ENCODE measurements at regions not wholly inside any gene's neighbourhood (a gene's known extent, or its start where the extent isn't known, plus 50 kb on each side); places are given as distances from the start of the nearest gene placed in this dataset.
"Not testable (repeated sequence)": the region's sequence is repeated elsewhere in the genome, so short reads cannot be mapped to it uniquely, and the experiment has no call there.

DNA sequence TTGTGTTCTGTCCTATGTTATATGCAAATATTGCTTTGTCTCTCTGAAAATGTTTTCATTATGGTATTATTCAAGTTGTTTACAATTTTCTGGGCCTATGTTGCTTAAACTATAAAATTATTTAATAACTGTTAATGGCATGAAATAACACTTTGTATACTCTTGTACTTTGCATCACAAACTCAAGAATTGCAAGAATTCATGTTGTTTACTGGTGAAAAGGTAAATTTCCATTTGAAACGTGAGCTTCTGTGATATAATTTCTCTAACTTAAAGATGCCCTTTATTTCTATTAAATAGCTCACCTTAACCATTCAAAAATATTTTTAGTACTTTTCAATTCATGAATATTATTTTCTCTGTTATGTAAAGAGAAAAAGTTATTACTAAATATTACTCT lies 1504.2 kb downstream of the SUCLG1 start:
- ATAC-seq, result no peak
- Mint-ChIP-seq H3K27me3 (no peaks in the 10 kb centered on the region), H3K27ac (no peak overlapping the region), H3K36me3 (ENCODE audit: low read depth) (no peaks in the 10 kb centered on the region), H3K4me1 (ENCODE audit: low read depth) (no peaks in the 10 kb centered on the region), H3K4me3 (no peak overlapping the region), H3K9me3 (no peaks in the 10 kb centered on the region)
- ChIA-PET POLR2A (no interaction called here), CTCF (no interaction called here)
- intact Hi-C loops (cut with micrococcal nuclease), result no loop called here
- DNase-seq, result no peak
- TF ChIP-seq, protein P1, sequence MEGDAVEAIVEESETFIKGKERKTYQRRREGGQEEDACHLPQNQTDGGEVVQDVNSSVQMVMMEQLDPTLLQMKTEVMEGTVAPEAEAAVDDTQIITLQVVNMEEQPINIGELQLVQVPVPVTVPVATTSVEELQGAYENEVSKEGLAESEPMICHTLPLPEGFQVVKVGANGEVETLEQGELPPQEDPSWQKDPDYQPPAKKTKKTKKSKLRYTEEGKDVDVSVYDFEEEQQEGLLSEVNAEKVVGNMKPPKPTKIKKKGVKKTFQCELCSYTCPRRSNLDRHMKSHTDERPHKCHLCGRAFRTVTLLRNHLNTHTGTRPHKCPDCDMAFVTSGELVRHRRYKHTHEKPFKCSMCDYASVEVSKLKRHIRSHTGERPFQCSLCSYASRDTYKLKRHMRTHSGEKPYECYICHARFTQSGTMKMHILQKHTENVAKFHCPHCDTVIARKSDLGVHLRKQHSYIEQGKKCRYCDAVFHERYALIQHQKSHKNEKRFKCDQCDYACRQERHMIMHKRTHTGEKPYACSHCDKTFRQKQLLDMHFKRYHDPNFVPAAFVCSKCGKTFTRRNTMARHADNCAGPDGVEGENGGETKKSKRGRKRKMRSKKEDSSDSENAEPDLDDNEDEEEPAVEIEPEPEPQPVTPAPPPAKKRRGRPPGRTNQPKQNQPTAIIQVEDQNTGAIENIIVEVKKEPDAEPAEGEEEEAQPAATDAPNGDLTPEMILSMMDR (IDR thresholded peaks at IDR 0.05), result no peak

DNA sequence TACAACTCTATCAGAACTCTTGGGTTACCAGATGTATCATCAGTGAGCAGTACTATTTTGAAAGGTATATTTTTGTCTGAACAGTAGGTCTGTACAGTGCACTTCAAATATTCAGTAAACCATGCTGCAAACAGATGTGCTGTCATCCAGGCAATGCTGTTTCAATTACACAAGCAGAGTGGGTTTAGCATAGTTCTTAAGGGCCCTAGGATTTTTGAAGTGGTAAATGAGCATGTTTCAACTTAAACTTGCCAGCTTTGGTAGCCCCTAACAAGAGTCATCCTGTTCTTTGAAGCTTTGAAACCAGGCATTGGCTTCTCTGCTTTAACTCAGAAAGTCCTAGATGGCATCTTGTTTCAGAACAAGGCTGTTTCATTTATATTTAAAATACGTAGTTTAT lies 1519.9 kb downstream of the SUCLG1 start:
- no peak for DNase-seq
- intact Hi-C loops (cut with micrococcal nuclease), result no loop called here
- TF ChIP-seq, protein P1 (IDR thresholded peaks at IDR 0.05), result no peak
- ATAC-seq, result no peak
- no peaks in the 10 kb centered on the region for H3K27me3 Mint-ChIP-seq
- POLR2A ChIA-PET, result no interaction called here
- no peak overlapping the region for H3K27ac Mint-ChIP-seq
- no peaks in the 10 kb centered on the region for H3K4me1 Mint-ChIP-seq (ENCODE audit: low read depth)
- no peak overlapping the region for H3K4me3 Mint-ChIP-seq
- CTCF ChIA-PET, result no interaction called here
- no peaks in the 10 kb centered on the region for H3K36me3 Mint-ChIP-seq (ENCODE audit: low read depth)
- H3K9me3 Mint-ChIP-seq, result peaks cover 9% of the 10 kb centered on the region

DNA sequence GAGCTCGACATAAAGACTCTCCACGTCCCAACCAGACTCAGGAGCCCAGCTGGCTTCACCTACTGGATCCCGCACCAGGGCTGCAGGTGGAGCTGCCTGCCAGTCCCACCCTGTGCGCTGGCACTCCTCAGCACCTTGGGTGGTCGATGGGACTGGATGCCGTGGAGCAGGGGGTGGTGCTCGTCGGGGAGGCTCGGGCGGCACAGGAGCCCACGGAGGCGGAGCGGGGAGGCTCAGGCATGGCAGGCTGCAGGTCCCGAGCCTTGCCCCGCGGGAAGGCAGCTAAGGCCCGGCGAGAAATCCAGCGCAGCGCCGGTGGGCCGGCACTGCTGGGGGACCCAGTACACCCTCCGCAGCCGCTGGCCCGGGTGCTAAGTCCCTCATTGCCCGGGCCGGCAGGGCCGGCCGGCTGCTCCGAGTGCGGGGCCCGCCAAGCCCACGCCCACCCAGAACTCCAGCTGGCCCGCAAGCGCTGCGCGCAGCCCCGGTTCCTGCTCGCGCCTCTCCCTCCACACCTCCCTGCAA lies 1520.7 kb downstream of the SUCLG1 start:
- H3K36me3 Mint-ChIP-seq (ENCODE audit: low read depth); H3K9me3 Mint-ChIP-seq; CTCF ChIA-PET; intact Hi-C loops (cut with micrococcal nuclease); H3K27ac Mint-ChIP-seq; ATAC-seq; H3K4me1 Mint-ChIP-seq (ENCODE audit: low read depth); POLR2A ChIA-PET; H3K27me3 Mint-ChIP-seq; DNase-seq; H3K4me3 Mint-ChIP-seq: not testable (repeated sequence)

DNA sequence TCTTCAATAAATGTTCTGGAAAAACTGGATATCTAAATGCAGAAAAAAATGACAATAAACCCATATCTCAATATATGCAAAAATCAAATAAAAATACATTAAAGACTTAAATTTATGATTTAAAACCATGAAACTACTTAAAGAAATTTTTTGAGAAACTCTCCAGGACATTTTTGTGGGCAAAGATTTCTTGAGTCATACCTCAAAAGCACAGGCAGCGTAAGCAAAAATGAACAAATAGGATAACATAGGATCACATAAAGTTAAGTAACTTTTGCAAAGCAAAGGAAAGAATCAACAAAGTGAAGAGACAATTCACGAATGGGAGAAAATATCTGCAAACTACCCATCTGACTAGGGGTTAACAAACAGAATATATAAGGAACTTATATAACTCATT lies 1545.5 kb downstream of the SUCLG1 start:
- Mint-ChIP-seq H3K4me1 (ENCODE audit: low read depth) (no peaks in the 10 kb centered on the region), H3K36me3 (ENCODE audit: low read depth) (no peaks in the 10 kb centered on the region), H3K27ac (no peak overlapping the region), H3K4me3 (no peak overlapping the region), H3K9me3 (peaks cover 4% of the 10 kb centered on the region), H3K27me3 (no peaks in the 10 kb centered on the region)
- POLR2A ChIA-PET, result no interaction called here
- CTCF ChIA-PET, result no interaction called here
- intact Hi-C loops (cut with micrococcal nuclease), result no loop called here
- no peak for ATAC-seq
- no peak for DNase-seq
- TF ChIP-seq, protein P1 (IDR thresholded peaks at IDR 0.05), result no peak

DNA sequence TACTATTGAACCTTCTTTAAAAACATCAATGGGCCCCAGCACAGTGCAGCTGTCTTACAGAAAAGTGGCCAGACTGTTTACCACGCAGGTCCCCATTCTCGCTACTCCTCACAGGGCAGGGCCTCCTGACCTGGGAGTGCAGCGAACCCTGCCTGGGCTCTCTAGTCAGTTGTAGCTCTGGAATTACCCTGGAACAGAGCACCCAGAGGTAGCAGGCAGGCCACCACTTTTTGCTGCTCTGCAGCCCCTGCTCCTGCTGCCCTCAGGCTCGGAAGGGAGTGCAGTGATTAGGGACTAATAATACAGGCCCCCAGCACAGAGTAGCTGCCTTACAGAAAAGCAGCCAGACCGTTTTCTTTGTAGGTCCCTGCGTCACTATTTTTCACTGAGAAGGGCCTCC lies 1563.0 kb downstream of the SUCLG1 start:
- TF ChIP-seq, protein P1 (IDR thresholded peaks at IDR 0.05), result no peak
- Mint-ChIP-seq H3K9me3 (peaks cover 6% of the 10 kb centered on the region), H3K4me1 (ENCODE audit: low read depth) (no peaks in the 10 kb centered on the region), H3K36me3 (ENCODE audit: low read depth) (no peaks in the 10 kb centered on the region), H3K4me3 (no peak overlapping the region), H3K27ac (no peak overlapping the region), H3K27me3 (no peaks in the 10 kb centered on the region)
- DNase-seq (no peak), ATAC-seq (no peak)
- ChIA-PET POLR2A (no interaction called here), CTCF (no interaction called here)
- intact Hi-C loops (cut with micrococcal nuclease), result no loop called here

DNA sequence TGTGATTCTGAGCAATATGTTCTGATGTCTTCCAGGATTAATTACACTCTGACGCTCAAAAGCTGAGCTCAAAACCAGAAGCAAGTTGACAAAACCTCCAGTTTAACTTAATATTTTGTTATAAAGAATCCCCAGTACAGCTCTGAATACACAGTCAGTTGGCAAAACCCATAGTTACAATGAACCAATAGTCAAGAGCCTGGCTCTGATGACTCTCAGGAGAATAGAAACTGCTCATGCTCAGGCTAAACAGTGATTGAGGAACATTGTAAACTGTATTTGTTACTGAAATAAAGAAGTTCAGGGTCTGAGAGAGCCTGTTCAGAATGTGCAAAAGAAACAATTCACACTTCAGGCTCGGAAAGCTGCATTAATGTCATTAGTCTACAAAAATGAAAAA lies 1565.9 kb downstream of the SUCLG1 start:
- no peak overlapping the region for H3K4me3 Mint-ChIP-seq
- ChIA-PET POLR2A (no interaction called here), CTCF (no interaction called here)
- H3K27ac Mint-ChIP-seq, result no peak overlapping the region
- DNase-seq (no peak), ATAC-seq (no peak)
- peaks cover 6% of the 10 kb centered on the region for H3K9me3 Mint-ChIP-seq
- TF ChIP-seq, protein P1 (IDR thresholded peaks at IDR 0.05), result no peak
- H3K27me3 Mint-ChIP-seq, result no peaks in the 10 kb centered on the region
- H3K4me1 Mint-ChIP-seq (ENCODE audit: low read depth), result no peaks in the 10 kb centered on the region
- no peaks in the 10 kb centered on the region for H3K36me3 Mint-ChIP-seq (ENCODE audit: low read depth)
- intact Hi-C loops (cut with micrococcal nuclease), result no loop called here

All from activated CD8-positive, alpha-beta T cell treated with anti-CD3 and anti-CD28 coated beads for 36 hours (primary cell).